ENCODE measurements at regions not wholly inside any gene's neighbourhood (a gene's known extent, or its start where the extent isn't known, plus 50 kb on each side); places are given as distances from the start of the nearest gene placed in this dataset.
"Not testable (repeated sequence)": the region's sequence is repeated elsewhere in the genome, so short reads cannot be mapped to it uniquely, and the experiment has no call there.

DNA sequence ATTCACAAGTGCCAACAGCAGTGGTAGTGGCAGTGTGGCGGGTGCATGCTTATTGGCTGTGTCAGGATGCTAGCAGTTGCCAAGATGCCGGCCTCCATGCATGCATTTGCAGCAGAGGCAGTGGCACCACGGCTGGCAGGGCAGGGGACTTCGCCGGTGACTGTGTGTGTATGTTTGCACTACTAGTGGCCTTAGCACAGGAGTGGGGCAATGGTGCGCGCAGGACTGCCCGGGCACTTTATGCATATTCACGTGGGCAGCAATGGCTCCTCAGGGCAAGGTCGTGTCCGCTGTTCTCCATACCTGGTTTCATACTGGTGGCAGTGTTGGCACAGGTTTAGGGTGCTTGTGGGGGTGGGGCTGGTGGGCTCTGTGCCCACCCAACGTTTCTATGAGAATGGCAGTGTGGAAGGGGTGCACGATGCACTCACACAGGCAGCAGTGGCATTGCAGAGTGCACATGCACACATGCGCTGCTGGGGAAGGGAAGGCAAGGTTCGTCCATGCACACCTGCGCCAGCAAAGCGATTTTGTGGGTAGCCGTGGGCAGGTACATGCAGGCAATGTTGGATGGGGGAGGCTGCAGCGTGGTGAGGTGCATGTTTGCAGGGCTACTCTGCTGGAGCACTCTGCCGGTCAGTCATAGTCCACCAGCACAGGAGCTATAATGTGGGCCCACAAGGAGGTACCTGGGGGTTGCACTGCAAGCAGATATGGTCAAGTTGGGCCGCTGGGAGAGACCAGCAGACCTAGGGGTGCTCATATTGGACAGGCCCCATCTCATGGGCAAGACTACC is 338.9 kb upstream of the TECRL start:
- Histone ChIP-seq H3K4me3 (replicated peaks; ENCODE audit: insufficient read depth, low read length) (no peak overlapping the region), H3K27ac (replicated peaks) (no peak overlapping the region), H3K27me3 (ENCODE audit: insufficient read depth, poor library complexity, severe bottlenecking) (no peaks in the 10 kb centered on the region)
- TF ChIP-seq GABPA (IDR thresholded peaks at IDR 0.05; ENCODE audit: low read depth) (no peak), CTCF (IDR thresholded peaks at IDR 0.05; ENCODE audit: insufficient read depth, low read length) (no peak), POLR2AphosphoS5 (IDR thresholded peaks at IDR 0.05; ENCODE audit: low read depth) (no peak), SPI1 (IDR thresholded peaks at IDR 0.05; ENCODE audit: borderline replicate concordance, low read depth) (no peak), REST (IDR thresholded peaks at IDR 0.05; ENCODE audit: insufficient replicate concordance, low read depth) (no peak)
- no peak for DNase-seq (ENCODE audit: low read depth in 1 of 2, low spot score in 1 of 2)

DNA sequence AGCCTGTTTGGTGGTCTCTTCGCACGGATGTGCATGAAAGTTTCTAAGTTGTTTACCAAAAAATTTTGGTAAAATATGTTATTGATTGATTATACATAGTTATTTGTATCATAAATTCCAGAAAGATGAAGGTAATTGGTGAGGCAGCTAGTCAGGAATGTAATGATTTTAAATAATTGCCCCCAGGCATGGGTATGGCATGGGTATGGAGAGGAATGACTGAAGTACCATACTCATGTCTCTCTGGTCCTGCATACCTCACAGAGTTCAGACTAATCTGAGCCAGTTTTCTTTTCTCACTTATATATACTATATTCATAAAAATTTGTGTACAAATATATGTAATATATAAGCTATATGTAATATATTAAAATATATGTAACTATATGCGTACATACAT is 329.0 kb upstream of the TECRL start:
- TF ChIP-seq CTCF (IDR thresholded peaks at IDR 0.05; ENCODE audit: insufficient read depth, low read length) (no peak), GABPA (IDR thresholded peaks at IDR 0.05; ENCODE audit: low read depth) (no peak), POLR2AphosphoS5 (IDR thresholded peaks at IDR 0.05; ENCODE audit: low read depth) (no peak), SPI1 (IDR thresholded peaks at IDR 0.05; ENCODE audit: borderline replicate concordance, low read depth) (no peak), REST (IDR thresholded peaks at IDR 0.05; ENCODE audit: insufficient replicate concordance, low read depth) (no peak)
- no peak for DNase-seq (ENCODE audit: low read depth in 1 of 2, low spot score in 1 of 2)
- Histone ChIP-seq H3K4me3 (replicated peaks; ENCODE audit: insufficient read depth, low read length) (no peak overlapping the region), H3K27ac (replicated peaks) (no peak overlapping the region), H3K27me3 (ENCODE audit: insufficient read depth, poor library complexity, severe bottlenecking) (no peaks in the 10 kb centered on the region)

DNA sequence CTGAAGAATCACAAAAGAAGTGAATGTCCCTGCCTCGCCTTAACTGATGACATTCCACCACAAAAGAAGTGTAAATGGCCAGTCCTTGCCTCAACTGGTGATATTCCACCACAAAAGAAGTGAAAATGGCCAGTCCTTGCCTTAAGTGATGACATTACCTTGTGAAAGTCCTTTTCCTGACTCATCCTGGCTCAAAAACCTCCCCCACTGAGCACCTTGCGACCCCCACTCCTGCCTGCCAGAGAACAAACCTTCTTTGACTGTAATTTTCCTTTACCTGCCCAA is 328.5 kb upstream of the TECRL start:
- not testable (repeated sequence) for H3K27me3 ChIP-seq (ENCODE audit: insufficient read depth, poor library complexity, severe bottlenecking); DNase-seq (ENCODE audit: low read depth in 1 of 2, low spot score in 1 of 2); H3K27ac ChIP-seq (replicated peaks); H3K4me3 ChIP-seq (replicated peaks; ENCODE audit: insufficient read depth, low read length)

DNA sequence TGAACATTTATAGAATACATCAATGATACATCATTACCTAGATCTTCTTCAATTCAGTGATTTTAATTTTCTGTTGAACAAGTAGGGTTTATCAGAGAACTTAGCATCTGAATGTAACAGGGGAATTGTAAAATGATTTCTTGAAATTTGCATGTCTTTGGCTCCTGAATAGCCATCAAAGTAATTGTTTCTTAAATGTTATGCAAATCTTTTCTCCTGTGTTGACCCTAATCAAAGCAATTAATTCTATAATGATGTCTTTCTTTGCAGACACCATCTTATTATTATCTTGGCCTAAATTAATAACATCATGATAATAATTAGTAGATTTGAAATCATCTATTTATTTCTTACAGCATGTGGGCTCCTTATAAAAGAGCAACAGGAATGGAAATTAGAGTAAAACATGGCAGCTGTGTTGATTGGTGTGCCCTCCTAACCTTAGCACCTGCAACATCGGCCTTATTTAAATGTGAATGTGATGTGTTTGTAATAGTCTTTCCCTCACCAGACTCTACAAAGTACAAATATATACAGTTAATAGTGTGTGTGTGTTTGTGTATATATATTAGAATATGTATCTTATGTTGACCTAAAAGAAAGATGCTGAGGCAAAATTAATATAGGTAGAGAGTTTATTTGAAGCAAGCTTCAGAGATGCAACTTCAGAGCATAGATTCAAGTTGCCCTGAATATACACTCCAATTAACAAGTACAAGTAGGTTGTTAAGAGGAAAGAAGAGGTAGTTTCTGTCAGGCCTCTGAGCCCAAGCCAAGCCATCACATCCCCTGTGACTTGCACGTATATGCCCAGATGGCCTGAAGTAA is 328.0 kb upstream of the TECRL start:
- Histone ChIP-seq H3K4me3 (replicated peaks; ENCODE audit: insufficient read depth, low read length) (no peak overlapping the region), H3K27me3 (ENCODE audit: insufficient read depth, poor library complexity, severe bottlenecking) (no peaks in the 10 kb centered on the region), H3K27ac (replicated peaks) (no peak overlapping the region)
- DNase-seq (ENCODE audit: low read depth in 1 of 2, low spot score in 1 of 2): no peak
- TF ChIP-seq REST (IDR thresholded peaks at IDR 0.05; ENCODE audit: insufficient replicate concordance, low read depth): no peak
- no peak for TF ChIP-seq GABPA (IDR thresholded peaks at IDR 0.05; ENCODE audit: low read depth)
- no peak for TF ChIP-seq POLR2AphosphoS5 (IDR thresholded peaks at IDR 0.05; ENCODE audit: low read depth)
